ENCODE measurements at regions not wholly inside any gene's neighbourhood (a gene's known extent, or its start where the extent isn't known, plus 50 kb on each side); places are given as distances from the start of the nearest gene placed in this dataset.

DNA sequence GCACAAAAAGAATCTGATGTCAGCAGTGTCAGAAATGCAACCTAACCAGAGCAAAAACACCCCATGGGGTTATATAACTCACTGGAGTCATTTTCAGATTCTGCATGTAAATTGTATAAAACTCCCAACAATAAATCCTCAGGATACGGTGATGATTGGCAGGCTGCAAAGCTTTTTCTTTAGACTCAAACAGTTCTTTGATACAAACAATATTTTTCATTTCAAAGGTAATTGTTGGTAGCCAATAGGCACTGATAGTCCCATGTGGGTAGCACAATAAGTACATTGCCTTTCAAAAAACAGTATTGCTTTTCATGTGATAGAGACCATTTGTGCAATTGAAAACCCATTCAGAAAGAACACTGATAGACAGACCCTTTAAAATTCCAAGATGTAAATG, 98.0 kb downstream of the TMEM26 start:
- no peak for TF ChIP-seq CTCF (IDR thresholded peaks at IDR 0.05)
- TF ChIP-seq JUN (IDR thresholded peaks at IDR 0.05), result no peak
- TF ChIP-seq HEYL (CRISPR knock-in tag; IDR thresholded peaks at IDR 0.05), result no peak
- no peak for TF ChIP-seq RAD21 (conservative IDR thresholded peaks at IDR 0.05 in 1 of 2, IDR thresholded peaks at IDR 0.05 in 1 of 2)
- TF ChIP-seq REST (IDR thresholded peaks at IDR 0.05), result no peak
- TF ChIP-seq CBX2 (IDR thresholded peaks at IDR 0.05; ENCODE audit: borderline replicate concordance, low read depth), result no peak
- TF ChIP-seq SMC3 (IDR thresholded peaks at IDR 0.05), result no peak
- no peak for TF ChIP-seq NR3C1 (IDR thresholded peaks at IDR 0.05)
- no peak for TF ChIP-seq NFE2L2 (conservative IDR thresholded peaks at IDR 0.05; ENCODE audit: low read length)
- no peak for TF ChIP-seq FOSL2 (IDR thresholded peaks at IDR 0.05)
- TF ChIP-seq FOSL2 (CRISPR knock-in tag; IDR thresholded peaks at IDR 0.05), result no peak

Data from A549 (cell line).